ENCODE measurements at regions not wholly inside any gene's neighbourhood (a gene's known extent, or its start where the extent isn't known, plus 50 kb on each side); places are given as distances from the start of the nearest gene placed in this dataset.

DNA sequence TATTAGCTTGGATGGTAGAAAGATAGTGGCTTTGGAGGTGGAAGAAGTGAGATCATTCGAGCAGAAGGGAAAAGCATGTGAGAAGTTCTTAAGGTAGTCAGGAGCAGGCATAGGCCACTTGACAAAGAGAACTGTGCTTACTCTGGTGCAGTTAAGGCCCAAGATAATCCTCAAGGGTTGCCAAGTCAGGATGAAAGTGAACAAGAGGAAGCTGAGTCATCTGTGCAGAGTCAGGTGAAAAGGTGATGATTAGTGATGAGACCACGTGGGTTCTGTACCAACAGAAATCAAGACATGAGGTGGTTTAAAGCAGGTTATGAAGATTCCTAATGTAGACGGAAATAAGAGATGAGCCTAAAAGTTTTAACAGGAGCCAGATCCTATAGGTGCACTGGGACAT lies 369.8 kb downstream of the DTHD1 start:
- Histone ChIP-seq H3K4me3 (no peak overlapping the region), H3K9me3 (no peaks in the 10 kb centered on the region), H3K36me3 (no peaks in the 10 kb centered on the region), H3K27me3 (no peaks in the 10 kb centered on the region), H3K27ac (no peak overlapping the region), H3K4me1 (ENCODE audit: insufficient read depth) (no peaks in the 10 kb centered on the region)
- TF ChIP-seq POLR2A (IDR thresholded peaks at IDR 0.05): no peak
- no peak for DNase-seq
- 73 to 83% (median 76%) methylated on average over 3 of the region's 3 CpGs for WGBS, 3 donors
- intact Hi-C loops (cut with DNase I): no loop called here

DNA sequence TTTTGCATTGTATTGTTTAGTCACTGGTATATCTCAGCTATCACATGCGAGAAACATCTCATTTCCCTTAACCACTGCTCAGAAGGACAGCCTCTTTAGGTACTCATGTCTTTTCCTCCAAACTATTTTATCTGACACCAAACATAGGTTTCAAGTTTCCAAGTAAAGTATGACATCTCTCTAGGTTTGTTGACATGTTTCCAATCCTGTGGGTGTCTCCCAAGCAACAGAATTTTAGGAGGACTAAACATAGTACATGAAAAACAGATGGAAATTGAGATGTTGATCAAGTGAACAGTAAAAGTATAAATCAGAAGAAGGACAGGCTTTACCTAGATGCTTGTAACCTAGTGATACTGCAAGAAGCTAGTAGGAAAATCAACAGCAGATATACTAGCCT lies 371.4 kb downstream of the DTHD1 start:
- Histone ChIP-seq H3K27ac (no peak overlapping the region), H3K27me3 (no peaks in the 10 kb centered on the region), H3K4me3 (no peak overlapping the region), H3K4me1 (ENCODE audit: insufficient read depth) (no peaks in the 10 kb centered on the region), H3K9me3 (no peaks in the 10 kb centered on the region), H3K36me3 (no peaks in the 10 kb centered on the region)
- intact Hi-C loops (cut with DNase I): no loop called here
- TF ChIP-seq, protein P1, sequence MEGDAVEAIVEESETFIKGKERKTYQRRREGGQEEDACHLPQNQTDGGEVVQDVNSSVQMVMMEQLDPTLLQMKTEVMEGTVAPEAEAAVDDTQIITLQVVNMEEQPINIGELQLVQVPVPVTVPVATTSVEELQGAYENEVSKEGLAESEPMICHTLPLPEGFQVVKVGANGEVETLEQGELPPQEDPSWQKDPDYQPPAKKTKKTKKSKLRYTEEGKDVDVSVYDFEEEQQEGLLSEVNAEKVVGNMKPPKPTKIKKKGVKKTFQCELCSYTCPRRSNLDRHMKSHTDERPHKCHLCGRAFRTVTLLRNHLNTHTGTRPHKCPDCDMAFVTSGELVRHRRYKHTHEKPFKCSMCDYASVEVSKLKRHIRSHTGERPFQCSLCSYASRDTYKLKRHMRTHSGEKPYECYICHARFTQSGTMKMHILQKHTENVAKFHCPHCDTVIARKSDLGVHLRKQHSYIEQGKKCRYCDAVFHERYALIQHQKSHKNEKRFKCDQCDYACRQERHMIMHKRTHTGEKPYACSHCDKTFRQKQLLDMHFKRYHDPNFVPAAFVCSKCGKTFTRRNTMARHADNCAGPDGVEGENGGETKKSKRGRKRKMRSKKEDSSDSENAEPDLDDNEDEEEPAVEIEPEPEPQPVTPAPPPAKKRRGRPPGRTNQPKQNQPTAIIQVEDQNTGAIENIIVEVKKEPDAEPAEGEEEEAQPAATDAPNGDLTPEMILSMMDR (IDR thresholded peaks at IDR 0.05): no peak
- TF ChIP-seq EP300 (IDR thresholded peaks at IDR 0.05): no peak
- no peak for TF ChIP-seq POLR2A (IDR thresholded peaks at IDR 0.05)
- no peak for DNase-seq
- WGBS, 3 donors: 84 to 89% (median 87%) methylated on average over 1 of the region's 1 CpG

DNA sequence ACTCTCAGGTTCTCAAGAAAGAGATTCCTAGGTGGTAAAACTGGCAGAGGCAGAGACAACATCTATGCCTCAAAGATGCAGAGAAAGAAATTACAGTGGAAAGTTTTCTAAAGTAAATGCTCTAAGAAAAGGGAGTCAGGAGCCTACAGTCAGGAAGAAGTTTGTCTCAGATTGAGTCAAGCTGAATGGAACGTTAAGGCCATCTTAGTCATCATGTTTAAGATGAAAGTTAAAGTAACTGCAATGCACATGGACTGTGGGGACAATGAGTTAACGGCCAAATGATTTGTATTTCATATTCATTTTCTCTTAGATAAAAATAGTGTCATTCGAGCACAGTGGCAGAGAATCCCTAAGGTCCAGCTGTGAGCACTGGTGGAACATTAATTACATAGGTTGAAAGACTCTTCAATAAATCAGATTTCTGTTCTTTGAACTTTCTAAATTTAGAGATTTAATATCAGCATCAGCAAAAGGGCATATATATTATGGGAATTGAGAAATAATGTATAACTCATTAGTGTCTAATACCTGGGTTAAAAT lies 384.6 kb downstream of the DTHD1 start:
- intact Hi-C loops (cut with DNase I): no loop called here
- TF ChIP-seq POLR2A (IDR thresholded peaks at IDR 0.05): no peak
- TF ChIP-seq EP300 (IDR thresholded peaks at IDR 0.05): no peak
- TF ChIP-seq, protein P1 (IDR thresholded peaks at IDR 0.05): no peak
- H3K36me3 ChIP-seq: no peaks in the 10 kb centered on the region
- WGBS, 3 donors: 48 to 60% (median 60%) methylated on average over 3 of the region's 3 CpGs
- no peak overlapping the region for H3K4me3 ChIP-seq
- no peak overlapping the region for H3K27ac ChIP-seq
- no peaks in the 10 kb centered on the region for H3K27me3 ChIP-seq
- H3K4me1 ChIP-seq (ENCODE audit: insufficient read depth): no peaks in the 10 kb centered on the region
- DNase-seq: no peak
- H3K9me3 ChIP-seq: no peaks in the 10 kb centered on the region

DNA sequence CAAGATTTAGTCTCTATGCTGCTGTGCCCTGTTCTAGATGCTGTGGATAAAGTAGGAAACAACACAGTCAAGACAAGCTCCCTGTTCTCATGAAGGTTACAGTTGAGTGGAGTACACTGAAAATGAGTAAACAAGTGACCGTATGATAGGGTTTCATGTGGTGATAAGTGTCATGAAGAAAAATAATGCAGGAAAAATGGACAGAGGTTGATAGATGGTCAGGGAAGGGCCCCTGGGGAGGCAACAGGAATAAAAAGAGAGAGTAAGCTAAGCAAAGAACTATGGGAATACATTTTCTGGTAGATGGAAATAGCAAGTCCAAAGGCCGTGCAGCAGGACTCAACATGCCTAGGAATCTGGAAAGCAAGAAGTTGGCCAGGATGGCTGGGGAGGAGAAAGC lies 394.0 kb downstream of the DTHD1 start:
- no peak for TF ChIP-seq EP300 (IDR thresholded peaks at IDR 0.05)
- TF ChIP-seq, protein P1 (IDR thresholded peaks at IDR 0.05): no peak
- TF ChIP-seq POLR2A (IDR thresholded peaks at IDR 0.05): no peak
- Histone ChIP-seq H3K27ac (no peak overlapping the region), H3K27me3 (no peaks in the 10 kb centered on the region), H3K36me3 (no peaks in the 10 kb centered on the region), H3K4me3 (no peak overlapping the region), H3K9me3 (no peaks in the 10 kb centered on the region), H3K4me1 (ENCODE audit: insufficient read depth) (no peaks in the 10 kb centered on the region)
- DNase-seq: no peak
- 83 to 93% (median 84%) methylated on average over 2 of the region's 2 CpGs for WGBS, 3 donors
- intact Hi-C loops (cut with DNase I): no loop called here

DNA sequence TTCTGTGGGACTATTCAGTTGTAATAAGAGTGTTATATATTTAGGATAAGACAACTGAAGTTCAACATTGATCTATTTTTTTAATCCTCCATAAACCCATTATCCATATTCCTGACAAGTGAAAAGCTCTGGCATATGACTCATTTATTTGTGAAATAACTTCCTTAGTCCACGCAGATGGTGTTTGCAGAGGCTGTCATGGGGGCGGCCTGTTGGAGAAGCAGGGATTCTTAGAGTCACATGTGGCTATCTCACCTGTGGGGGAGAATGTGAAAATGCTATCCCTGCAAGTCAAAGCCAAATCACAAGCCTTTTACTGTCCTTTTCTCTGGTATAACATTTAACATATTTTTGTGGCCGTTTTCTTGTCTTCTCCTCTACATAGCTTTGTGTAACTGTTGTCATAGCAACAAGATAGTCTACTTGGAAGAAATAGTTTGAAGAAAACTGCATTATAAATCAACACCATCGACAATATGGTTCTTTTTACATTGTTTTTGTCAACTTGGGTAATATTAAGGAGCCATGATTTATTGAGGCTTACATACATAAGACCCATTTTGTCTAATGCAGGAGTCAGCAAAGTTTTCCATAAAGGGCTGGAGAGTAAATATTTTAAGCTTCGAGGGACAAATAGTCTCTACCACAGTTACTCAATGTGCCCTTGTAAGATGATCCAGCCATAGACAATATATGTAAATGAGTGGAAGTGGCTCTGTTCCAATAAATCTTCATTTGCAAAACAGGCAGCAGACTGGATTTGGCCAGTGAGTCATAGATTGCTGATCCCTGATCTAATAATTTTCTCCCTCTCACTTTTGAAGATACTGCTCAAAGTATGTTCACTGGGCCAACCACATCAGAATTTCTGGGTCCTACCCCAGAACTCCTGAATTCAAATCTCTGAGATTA lies 395.0 kb downstream of the DTHD1 start:
- intact Hi-C loops (cut with DNase I): no loop called here
- no peaks in the 10 kb centered on the region for H3K9me3 ChIP-seq
- no peak for DNase-seq
- no peak overlapping the region for H3K4me3 ChIP-seq
- H3K36me3 ChIP-seq: no peaks in the 10 kb centered on the region
- no peaks in the 10 kb centered on the region for H3K27me3 ChIP-seq
- no peak overlapping the region for H3K27ac ChIP-seq
- WGBS, 3 donors: 19 to 28% (median 19%) methylated on average over 5 of the region's 5 CpGs
- no peaks in the 10 kb centered on the region for H3K4me1 ChIP-seq (ENCODE audit: insufficient read depth)
- TF ChIP-seq POLR2A (IDR thresholded peaks at IDR 0.05) (no peak), EP300 (IDR thresholded peaks at IDR 0.05) (no peak)
- TF ChIP-seq, protein P1 (IDR thresholded peaks at IDR 0.05): no peak

Data from ovary (tissue), 7 donors.